NT2/D1 (cell line): ENCODE measurements at regions not wholly inside any gene's neighbourhood (a gene's known extent, or its start where the extent isn't known, plus 50 kb on each side); places are given as distances from the start of the nearest gene placed in this dataset.

Source experiments
- DNase-seq: peaks from one replicate; pipeline ENCODE4 v3.0.0-alpha.2; 2011; ENCODE audit warnings: low read depth, low spot score
- H3K27me3 ChIP-seq: 2 replicates; pipeline ENCODE4 v1.6.0; 2011; ENCODE audit warnings: mild to moderate bottlenecking; ENCODE audit not compliant: insufficient read length, insufficient read depth
- H3K36me3 ChIP-seq: 2 replicates; pipeline ENCODE4 v1.6.1; 2011; ENCODE audit warnings: mild to moderate bottlenecking, low read length, mixed read lengths; ENCODE audit not compliant: insufficient read depth, insufficient read length
- H3K4me1 ChIP-seq: 2 replicates; pipeline ENCODE4 v1.5.1; 2011; ENCODE audit not compliant: insufficient read depth, insufficient read length
- H3K4me3 ChIP-seq: 2 replicates; pipeline ENCODE4 v1.5.1; 2011; ENCODE audit warnings: low read depth; ENCODE audit not compliant: insufficient read length
- H3K9ac ChIP-seq: 2 replicates; pipeline ENCODE4 v1.6.0; 2011; ENCODE audit warnings: low read depth; ENCODE audit not compliant: insufficient read length
- H3K9me3 ChIP-seq: 2 replicates; pipeline ENCODE4 v1.5.1; 2011; ENCODE audit warnings: mild to moderate bottlenecking, low read length; ENCODE audit not compliant: insufficient read depth
- SUZ12 ChIP-seq: IDR thresholded peaks from 2 replicates; pipeline ENCODE4 v1.6.1; 2011; ENCODE audit not compliant: insufficient read length, insufficient read depth; ENCODE audit errors: extremely low read depth
- YY1 ChIP-seq: IDR thresholded peaks from 2 replicates; pipeline ENCODE4 v1.6.1; 2011; ENCODE audit not compliant: insufficient read length, insufficient read depth
- ZNF274 ChIP-seq: IDR thresholded peaks from 2 replicates; pipeline ENCODE4 v1.6.1; 2011; ENCODE audit warnings: mild to moderate bottlenecking, low read depth, low read length

DNA sequence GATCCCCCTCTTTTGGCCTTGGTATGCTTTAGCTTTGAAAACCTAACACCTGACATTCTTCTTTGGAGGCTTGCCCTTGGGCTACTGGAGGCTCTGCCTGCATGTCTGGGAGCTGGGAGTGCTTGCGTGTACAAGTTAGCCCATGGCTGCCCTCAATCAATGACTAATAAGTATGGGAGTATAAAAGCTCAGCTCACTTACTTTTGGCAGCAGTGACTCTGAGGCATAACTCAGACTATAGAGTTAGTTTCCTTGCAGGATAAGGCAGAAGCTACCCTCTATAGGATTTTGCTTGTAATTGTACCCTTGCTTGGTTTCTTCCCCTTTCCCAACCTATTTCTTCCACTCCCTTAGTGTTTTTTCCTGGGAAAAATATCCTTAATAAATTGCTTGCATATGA lies 247.9 kb downstream of the PPP1R2C start:
- no peaks in the 10 kb centered on the region for H3K4me1 ChIP-seq
- H3K36me3 ChIP-seq, result no peaks in the 10 kb centered on the region
- no peak for DNase-seq
- TF ChIP-seq YY1 (no peak), ZNF274 (no peak), SUZ12 (no peak)
- H3K27me3 ChIP-seq, result no peaks in the 10 kb centered on the region
- no peak overlapping the region for H3K4me3 ChIP-seq
- 0 out of 2 replicates have a peak, but pooled peaks cover 6% of the 10 kb centered on the region for H3K9me3 ChIP-seq
- H3K9ac ChIP-seq, result no peak overlapping the region

DNA sequence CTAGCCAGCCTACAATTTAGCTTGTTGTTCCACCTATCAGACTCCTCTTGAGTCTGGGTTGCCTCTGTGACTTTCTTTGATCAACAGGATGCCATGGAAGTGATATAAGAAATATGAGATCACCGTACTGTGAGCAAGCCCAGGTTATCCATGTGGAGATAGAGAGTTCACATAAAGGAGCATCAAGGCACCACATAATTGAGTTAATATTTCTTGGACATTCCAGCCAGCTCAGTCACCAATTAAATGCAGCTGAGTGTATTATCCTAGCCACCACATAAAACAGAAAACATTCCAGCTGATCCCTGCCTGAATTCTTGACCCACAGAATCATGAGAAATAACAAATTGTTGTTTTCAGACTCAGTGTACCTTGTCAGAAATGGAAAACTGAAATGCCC lies 253.6 kb downstream of the PPP1R2C start:
- H3K9me3 ChIP-seq, result 0 out of 2 replicates have a peak, but pooled peaks cover 6% of the 10 kb centered on the region
- no peak for TF ChIP-seq SUZ12
- no peak for TF ChIP-seq YY1
- no peak for TF ChIP-seq ZNF274
- H3K9ac ChIP-seq, result no peak overlapping the region
- no peaks in the 10 kb centered on the region for H3K36me3 ChIP-seq
- no peak for DNase-seq
- no peaks in the 10 kb centered on the region for H3K4me1 ChIP-seq
- H3K4me3 ChIP-seq, result no peak overlapping the region
- H3K27me3 ChIP-seq, result no peaks in the 10 kb centered on the region

DNA sequence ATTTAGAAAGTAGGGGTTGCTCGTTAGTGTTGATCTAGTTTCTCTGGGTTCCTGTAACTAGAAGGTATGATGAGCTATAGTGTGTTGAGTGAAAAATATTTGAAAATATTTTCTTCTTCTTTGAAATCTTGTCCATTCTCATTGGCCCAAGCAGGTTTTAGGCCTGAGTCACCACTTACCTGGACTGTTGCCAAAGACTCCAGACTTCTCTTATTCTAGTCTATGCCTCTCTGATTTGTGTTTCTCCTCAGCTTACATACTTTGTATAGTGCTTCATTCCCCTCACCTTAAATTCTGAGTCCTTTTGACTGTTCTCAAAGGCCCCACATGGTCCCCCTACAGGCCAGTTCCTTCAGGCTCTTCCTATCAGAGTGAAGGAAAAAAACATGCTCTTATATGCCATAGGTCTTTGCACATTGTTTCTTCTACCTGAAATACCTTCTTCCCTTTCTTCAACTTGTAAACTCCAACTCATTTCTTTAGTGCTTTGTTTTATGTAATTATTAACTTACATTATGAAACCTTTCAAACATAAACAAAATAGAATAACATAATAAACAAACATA lies 258.2 kb downstream of the PPP1R2C start:
- TF ChIP-seq YY1 (no peak), SUZ12 (no peak)
- no peak overlapping the region for H3K9ac ChIP-seq
- H3K27me3 ChIP-seq, result no peaks in the 10 kb centered on the region
- no peak overlapping the region for H3K4me3 ChIP-seq
- no peak for DNase-seq
- no peaks in the 10 kb centered on the region for H3K4me1 ChIP-seq
- no peaks in the 10 kb centered on the region for H3K9me3 ChIP-seq
- H3K36me3 ChIP-seq, result no peaks in the 10 kb centered on the region

DNA sequence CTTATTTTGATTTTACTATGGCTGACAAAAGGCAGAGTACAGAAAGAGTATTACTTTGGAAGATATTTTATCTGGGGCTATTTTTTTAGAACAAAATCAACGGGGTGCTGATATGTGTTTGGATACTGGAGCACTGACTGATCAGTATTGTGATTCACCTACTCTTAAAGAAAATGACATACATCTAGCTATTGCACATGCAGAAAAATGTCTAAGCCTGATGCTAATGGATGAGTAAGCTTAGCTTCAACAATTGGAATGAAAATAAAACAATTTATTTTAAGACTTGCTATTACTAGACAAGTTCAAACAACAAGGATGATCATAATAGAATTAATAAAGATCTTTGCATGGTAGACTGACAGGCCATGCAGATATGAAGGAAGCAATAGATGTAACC lies 262.0 kb downstream of the PPP1R2C start:
- no peak for DNase-seq
- Histone ChIP-seq H3K27me3 (no peaks in the 10 kb centered on the region), H3K36me3 (no peaks in the 10 kb centered on the region), H3K9ac (no peak overlapping the region), H3K4me3 (no peak overlapping the region), H3K9me3 (no peaks in the 10 kb centered on the region), H3K4me1 (no peaks in the 10 kb centered on the region)
- TF ChIP-seq YY1 (no peak), ZNF274 (no peak), SUZ12 (no peak)

DNA sequence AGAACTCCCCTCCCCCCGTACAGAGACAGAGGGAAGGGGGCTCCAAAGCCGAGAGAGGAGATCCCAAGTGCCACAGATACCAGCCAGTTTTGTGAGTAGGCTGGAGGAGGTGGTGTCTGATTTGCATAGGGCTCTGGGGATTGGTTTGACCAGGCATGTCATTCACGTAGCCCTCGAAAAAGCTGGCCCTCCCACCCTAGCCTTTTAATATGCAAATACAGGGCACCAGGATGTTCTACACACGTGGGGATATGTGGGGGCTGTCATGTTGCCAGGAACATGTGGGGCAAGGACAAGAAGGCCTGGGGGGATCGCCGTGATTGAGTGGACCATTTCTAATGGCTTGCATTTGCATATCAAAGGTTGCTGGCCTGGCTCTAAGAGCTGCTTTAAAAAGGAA lies 272.9 kb downstream of the PPP1R2C start:
- TF ChIP-seq ZNF274 (no peak), YY1 (no peak), SUZ12 (no peak)
- no peaks in the 10 kb centered on the region for H3K9me3 ChIP-seq
- H3K9ac ChIP-seq, result no peak overlapping the region
- H3K4me3 ChIP-seq, result no peak overlapping the region
- DNase-seq, result peak; percentile 28
- no peaks in the 10 kb centered on the region for H3K27me3 ChIP-seq
- no peaks in the 10 kb centered on the region for H3K36me3 ChIP-seq
- no peaks in the 10 kb centered on the region for H3K4me1 ChIP-seq

DNA sequence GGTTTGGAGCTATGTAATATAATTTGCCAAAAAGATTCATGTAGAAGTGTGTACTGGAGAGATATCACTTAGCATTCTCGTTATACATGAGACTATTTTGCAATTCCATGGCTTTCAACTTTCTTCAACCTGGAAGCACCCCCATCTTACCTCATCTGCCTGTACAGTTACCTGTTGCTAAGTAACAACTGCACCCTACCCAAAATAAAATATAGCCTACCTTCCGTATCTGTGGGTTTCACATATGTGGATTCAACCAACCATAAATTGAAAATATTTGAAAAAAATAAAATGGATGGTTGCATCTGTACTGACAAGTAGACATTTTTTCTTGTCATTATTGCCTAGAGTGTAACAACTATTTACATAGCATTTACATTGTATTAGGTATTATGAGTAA lies 278.3 kb downstream of the PPP1R2C start:
- DNase-seq, result no peak
- no peaks in the 10 kb centered on the region for H3K4me1 ChIP-seq
- no peaks in the 10 kb centered on the region for H3K9me3 ChIP-seq
- no peaks in the 10 kb centered on the region for H3K36me3 ChIP-seq
- H3K9ac ChIP-seq, result no peak overlapping the region
- no peak for TF ChIP-seq ZNF274
- no peak for TF ChIP-seq YY1
- TF ChIP-seq SUZ12, result no peak
- no peak overlapping the region for H3K4me3 ChIP-seq
- H3K27me3 ChIP-seq, result no peaks in the 10 kb centered on the region

DNA sequence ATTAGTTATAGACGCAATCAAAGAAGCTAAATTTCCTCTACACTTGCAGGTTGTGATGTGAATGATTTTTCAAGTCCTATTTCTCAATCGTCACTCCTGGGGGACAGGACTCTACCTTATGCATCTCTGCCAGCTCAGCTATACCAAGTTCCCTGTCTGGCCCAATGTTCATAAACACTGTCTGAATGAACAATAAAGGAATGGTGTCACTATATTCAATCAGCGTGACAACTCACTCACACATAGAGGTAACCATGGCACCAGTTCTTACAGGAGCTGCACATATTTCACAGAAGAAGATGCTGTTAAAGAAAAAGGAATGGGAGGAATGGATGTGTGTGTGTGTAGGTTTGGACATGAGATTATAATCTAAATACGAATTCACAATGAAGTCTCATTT lies 280.6 kb downstream of the PPP1R2C start:
- no peaks in the 10 kb centered on the region for H3K9me3 ChIP-seq
- no peak for TF ChIP-seq ZNF274
- no peak for TF ChIP-seq SUZ12
- TF ChIP-seq YY1, result no peak
- H3K36me3 ChIP-seq, result no peaks in the 10 kb centered on the region
- no peak overlapping the region for H3K4me3 ChIP-seq
- no peak overlapping the region for H3K9ac ChIP-seq
- H3K27me3 ChIP-seq, result no peaks in the 10 kb centered on the region
- DNase-seq, result no peak
- H3K4me1 ChIP-seq, result no peaks in the 10 kb centered on the region

DNA sequence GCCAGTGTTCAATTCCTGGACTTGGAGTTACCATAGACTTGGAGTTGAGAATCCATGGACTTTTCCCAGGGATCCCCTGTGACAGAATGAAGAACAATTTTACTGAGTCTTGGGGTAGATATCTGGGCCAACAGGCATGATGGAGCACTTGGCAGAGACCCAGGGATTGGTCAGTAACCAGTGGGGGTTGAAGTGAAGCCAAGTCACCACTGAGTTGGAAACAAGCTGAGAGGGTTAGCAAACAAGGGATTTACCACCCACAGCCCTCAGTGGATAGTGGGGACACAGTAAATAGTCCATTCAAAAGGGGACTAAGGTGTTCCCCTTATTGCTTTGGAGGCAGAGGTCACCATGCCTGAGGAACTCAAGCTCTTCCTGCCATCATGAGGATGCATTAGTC lies 281.7 kb downstream of the PPP1R2C start:
- Histone ChIP-seq H3K9ac (no peak overlapping the region), H3K27me3 (no peaks in the 10 kb centered on the region), H3K4me1 (no peaks in the 10 kb centered on the region), H3K9me3 (no peaks in the 10 kb centered on the region), H3K36me3 (no peaks in the 10 kb centered on the region), H3K4me3 (no peak overlapping the region)
- DNase-seq, result no peak
- TF ChIP-seq ZNF274 (no peak), YY1 (no peak), SUZ12 (no peak)
